Astrocyte (in vitro differentiated cells and primary cell): ENCODE measurements at regions not wholly inside any gene's neighbourhood (a gene's known extent, or its start where the extent isn't known, plus 50 kb on each side); places are given as distances from the start of the nearest gene placed in this dataset.

Source experiments
- DNase-seq: peaks from one replicate; pipeline ENCODE4 v3.0.0-alpha.2; 2010; ENCODE audit warnings: low read depth
- FAIRE-seq: peaks from 2 replicates; lab custom pipeline; 2011; peaks lifted over from hg19 to GRCh38; lab: Jason Lieb, UNC
- H2AFZ ChIP-seq: 2 replicates; pipeline ENCODE4 v1.6.0; 2012; ENCODE audit warnings: low read depth, low read length, inconsistent platforms
- H3K27ac ChIP-seq: 2 replicates; pipeline ENCODE4 v1.5.1; 2011; ENCODE audit warnings: low read depth, low read length, inconsistent platforms
- H3K27me3 ChIP-seq: 2 replicates; pipeline ENCODE4 v1.6.0; 2011; ENCODE audit warnings: low read length, inconsistent platforms; ENCODE audit not compliant: insufficient read depth
- H3K36me3 ChIP-seq: 2 replicates; pipeline ENCODE4 v1.5.1; 2011; ENCODE audit warnings: low read length, inconsistent platforms; ENCODE audit not compliant: insufficient read depth
- H3K4me1 ChIP-seq: 2 replicates; pipeline ENCODE4 v1.5.1; 2011; ENCODE audit warnings: low read length, inconsistent platforms; ENCODE audit not compliant: insufficient read depth
- H3K4me2 ChIP-seq: 2 replicates; pipeline ENCODE4 v1.6.0; 2012; ENCODE audit warnings: low read length, inconsistent platforms
- H3K4me3 ChIP-seq: 2 replicates; pipeline ENCODE4 v1.5.1; 2011; ENCODE audit warnings: low read depth, mild to moderate bottlenecking, low read length, inconsistent platforms; ENCODE audit not compliant: insufficient read depth
- H3K79me2 ChIP-seq: 2 replicates; pipeline ENCODE4 v1.6.0; 2012; ENCODE audit warnings: mild to moderate bottlenecking, low read length, inconsistent platforms; ENCODE audit not compliant: insufficient read depth
- H3K9ac ChIP-seq: 2 replicates; pipeline ENCODE4 v1.6.0; 2012; ENCODE audit warnings: mild to moderate bottlenecking, low read length, inconsistent platforms
- H3K9me3 ChIP-seq: 2 replicates; pipeline ENCODE4 v1.5.1; 2012; ENCODE audit warnings: low read depth, mild to moderate bottlenecking, low read length, inconsistent platforms; ENCODE audit not compliant: insufficient read depth
- H4K20me1 ChIP-seq: 2 replicates; pipeline ENCODE4 v1.6.0; 2012; ENCODE audit warnings: low read length, inconsistent platforms; ENCODE audit not compliant: insufficient read depth
- H3K27ac Mint-ChIP-seq: one replicate; pipeline ENCODE4 v1.8.0; 2021; ENCODE audit warnings: mild to moderate bottlenecking, mixed read lengths; ENCODE audit not compliant: unreplicated experiment
- H3K27me3 Mint-ChIP-seq: one replicate; pipeline ENCODE4 v1.8.0; 2021; ENCODE audit warnings: low read depth, mixed read lengths; ENCODE audit not compliant: unreplicated experiment
- H3K36me3 Mint-ChIP-seq: one replicate; pipeline ENCODE4 v1.8.0; 2021; ENCODE audit warnings: low read depth, mixed read lengths; ENCODE audit not compliant: unreplicated experiment
- H3K4me1 Mint-ChIP-seq: one replicate; pipeline ENCODE4 v1.8.0; 2021; ENCODE audit warnings: low read depth, mixed read lengths; ENCODE audit not compliant: unreplicated experiment
- H3K4me3 Mint-ChIP-seq: one replicate; pipeline ENCODE4 v1.8.0; 2021; ENCODE audit warnings: mild to moderate bottlenecking, moderate library complexity, mixed read lengths; ENCODE audit not compliant: unreplicated experiment
- H3K9me3 Mint-ChIP-seq: one replicate; pipeline ENCODE4 v1.8.0; 2021; ENCODE audit warnings: mild to moderate bottlenecking, mixed read lengths; ENCODE audit not compliant: unreplicated experiment
- CTCF ChIP-seq: IDR thresholded peaks from 2 replicates; pipeline ENCODE4 v1.5.1; 2011; ENCODE audit warnings: low read depth, mild to moderate bottlenecking, inconsistent platforms, low read length, moderate library complexity; ENCODE audit not compliant: insufficient read depth
- EZH2 ChIP-seq: IDR thresholded peaks from 2 replicates; pipeline ENCODE4 v1.6.1; 2012; ENCODE audit warnings: mild to moderate bottlenecking, low read length, inconsistent platforms; ENCODE audit not compliant: insufficient read depth

- no peak overlapping the region for H3K4me2 ChIP-seq
- H3K36me3 ChIP-seq: no peaks in the 10 kb centered on the region
- H3K27ac ChIP-seq: no peak overlapping the region
- H3K4me1 ChIP-seq: peaks cover 5% of the 10 kb centered on the region
- no peak overlapping the region for H3K9ac ChIP-seq
- Mint-ChIP-seq H3K27me3 (no peaks in the 10 kb centered on the region), H3K4me3 (no peak overlapping the region), H3K4me1 (peaks cover 9% of the 10 kb centered on the region), H3K27ac (no peak overlapping the region), H3K9me3 (no peaks in the 10 kb centered on the region), H3K36me3 (no peaks in the 10 kb centered on the region)
- H3K79me2 ChIP-seq: no peaks in the 10 kb centered on the region
- no peak overlapping the region for H3K4me3 ChIP-seq
- H4K20me1 ChIP-seq: no peaks in the 10 kb centered on the region
- no peak for FAIRE-seq
- DNase-seq: no peak
- H3K9me3 ChIP-seq: no peaks in the 10 kb centered on the region
- H2AFZ ChIP-seq: no peak overlapping the region
- no peak for TF ChIP-seq EZH2
- TF ChIP-seq CTCF: no peak
- H3K27me3 ChIP-seq: no peaks in the 10 kb centered on the region
These were observed 345.7 kb upstream of the UMPS start for GRCh38 chr3:124384527-124384926.

- H3K27ac ChIP-seq: no peak overlapping the region
- H3K4me3 ChIP-seq: no peak overlapping the region
- no peak for DNase-seq
- Mint-ChIP-seq H3K4me1 (peaks cover 9% of the 10 kb centered on the region), H3K36me3 (peaks cover under 1% of the 10 kb centered on the region), H3K4me3 (no peak overlapping the region), H3K27me3 (no peaks in the 10 kb centered on the region), H3K9me3 (no peaks in the 10 kb centered on the region), H3K27ac (no peak overlapping the region)
- H3K4me2 ChIP-seq: no peak overlapping the region
- H4K20me1 ChIP-seq: no peaks in the 10 kb centered on the region
- H3K27me3 ChIP-seq: no peaks in the 10 kb centered on the region
- H3K9ac ChIP-seq: no peak overlapping the region
- TF ChIP-seq EZH2: no peak
- no peak for TF ChIP-seq CTCF
- no peaks in the 10 kb centered on the region for H3K36me3 ChIP-seq
- no peaks in the 10 kb centered on the region for H3K79me2 ChIP-seq
- H3K4me1 ChIP-seq: peaks cover 5% of the 10 kb centered on the region
- no peak for FAIRE-seq
- H2AFZ ChIP-seq: no peak overlapping the region
- no peaks in the 10 kb centered on the region for H3K9me3 ChIP-seq
These were observed 344.3 kb upstream of the UMPS start for GRCh38 chr3:124385996-124386395.

GRCh38 chr3:124386996-124387595, 343.2 kb upstream of the UMPS start:
- Histone ChIP-seq H3K27ac (no peak overlapping the region), H3K4me2 (no peak overlapping the region), H2AFZ (no peak overlapping the region), H3K9me3 (no peaks in the 10 kb centered on the region), H3K4me3 (no peak overlapping the region), H3K36me3 (no peaks in the 10 kb centered on the region), H4K20me1 (no peaks in the 10 kb centered on the region), H3K9ac (no peak overlapping the region), H3K79me2 (no peaks in the 10 kb centered on the region), H3K27me3 (no peaks in the 10 kb centered on the region), H3K4me1 (peaks cover 5% of the 10 kb centered on the region)
- Mint-ChIP-seq H3K9me3 (no peaks in the 10 kb centered on the region), H3K27ac (no peak overlapping the region), H3K27me3 (no peaks in the 10 kb centered on the region), H3K4me1 (peaks cover 10% of the 10 kb centered on the region), H3K36me3 (peaks cover 2% of the 10 kb centered on the region), H3K4me3 (no peak overlapping the region)
- DNase-seq (no peak), FAIRE-seq (no peak)
- TF ChIP-seq EZH2 (no peak), CTCF (no peak)
